Stimulated activated CD4-positive, alpha-beta T cell treated with anti-CD3 and anti-CD28 coated beads, Interleukin-2, amount 100 ng/mL, for 24 hours (primary cell): ENCODE measurements at regions not wholly inside any gene's neighbourhood (a gene's known extent, or its start where the extent isn't known, plus 50 kb on each side); places are given as distances from the start of the nearest gene placed in this dataset.
A peak's percentile ranks its signal among the peaks of the same experiment; 100 is the strongest.
"Not testable (repeated sequence)": the region's sequence is repeated elsewhere in the genome, so short reads cannot be mapped to it uniquely, and the experiment has no call there.

Source experiments
- DNase-seq, 2 donors: peaks; one replicate each; pipeline ENCODE4 v3.0.0-alpha.2; 2020

- DNase-seq = not testable (repeated sequence)
These were observed 141.8 kb downstream of the AHR start for GRCh38 chr7:17440025-17440784.

GRCh38 chr7:17440831-17441230 lies 142.4 kb downstream of the AHR start:
- no peak for DNase-seq

GRCh38 chr7:17441557-17441956 lies 143.1 kb downstream of the AHR start:
- no peak for DNase-seq

GRCh38 chr7:17444151-17444550 lies 145.7 kb downstream of the AHR start:
- DNase-seq = no peak

- no peak for DNase-seq
These were observed 146.2 kb downstream of the AHR start for GRCh38 chr7:17444673-17445072.

- no peak for DNase-seq
These were observed 147.9 kb downstream of the AHR start for GRCh38 chr7:17446340-17446739.

GRCh38 chr7:17447728-17448478 lies 149.5 kb downstream of the AHR start:
- DNase-seq = no peak

- no peak for DNase-seq
These were observed 150.3 kb downstream of the AHR start for GRCh38 chr7:17448479-17449423.

GRCh38 chr7:17456541-17456940 lies 158.1 kb downstream of the AHR start:
- DNase-seq = no peak

- no peak for DNase-seq
These were observed 161.5 kb downstream of the AHR start for GRCh38 chr7:17460001-17460400.

GRCh38 chr7:17460665-17461064 lies 162.2 kb downstream of the AHR start:
- DNase-seq = no peak

- no peak for DNase-seq
These were observed 163.7 kb downstream of the AHR start for GRCh38 chr7:17462131-17462631.

GRCh38 chr7:17463511-17464085 lies 165.1 kb downstream of the AHR start:
- no peak for DNase-seq

GRCh38 chr7:17466216-17466615 lies 167.8 kb downstream of the AHR start:
- DNase-seq = no peak

GRCh38 chr7:17467386-17467945 lies 169.0 kb downstream of the AHR start:
- DNase-seq = no peak

- no peak for DNase-seq
These were observed 172.9 kb downstream of the AHR start for GRCh38 chr7:17471325-17471724.

- no peak for DNase-seq
These were observed 174.1 kb downstream of the AHR start for GRCh38 chr7:17472518-17472917.

GRCh38 chr7:17472939-17473338 lies 174.5 kb downstream of the AHR start:
- DNase-seq = no peak

GRCh38 chr7:17474724-17475344 lies 176.4 kb downstream of the AHR start:
- peak in 1 of 2 donors; percentile 3 for DNase-seq

GRCh38 chr7:17477182-17477581 lies 178.7 kb downstream of the AHR start:
- no peak for DNase-seq

- no peak for DNase-seq
These were observed 182.7 kb downstream of the AHR start for GRCh38 chr7:17481118-17481517.

- DNase-seq = no peak
These were observed 186.9 kb downstream of the AHR start for GRCh38 chr7:17485368-17485767.
